Upper lobe of left lung (tissue), 6 donors: ENCODE measurements at regions not wholly inside any gene's neighbourhood (a gene's known extent, or its start where the extent isn't known, plus 50 kb on each side); places are given as distances from the start of the nearest gene placed in this dataset.

Experiments used
- ATAC-seq, 2 donors: fragments of 200-7000 bp; cut with Tn5 transposase; one replicate each; pipeline ENCODE4 v1.9.1; 2022; ENCODE audit warnings: mild to moderate bottlenecking in 2 of 2, moderate library complexity in 2 of 2; ENCODE audit not compliant: low FRiP score in 2 of 2
- DNase-seq, 2 donors: peaks; one replicate each; pipeline ENCODE4 v3.0.0-alpha.2; 2019 to 2020
- H3K27ac ChIP-seq, 4 donors: fragments of 200-600 bp; sonication (generic); one replicate each; pipeline ENCODE4 v1.5.1; 2016 to 2019
- H3K27me3 ChIP-seq, 4 donors: fragments of 200-600 bp; sonication (generic); one replicate each; pipeline ENCODE4 v1.5.1; 2017 to 2019
- H3K36me3 ChIP-seq, 4 donors: fragments of 200-600 bp; sonication (generic); one replicate each; pipeline ENCODE4 v1.5.1; 2016 to 2019
- H3K4me1 ChIP-seq, 4 donors: fragments of 200-600 bp; sonication (generic); one replicate each; pipeline ENCODE4 v1.5.1; 2018 to 2019
- H3K4me3 ChIP-seq, 4 donors: fragments of 200-600 bp; sonication (generic); one replicate each; pipeline ENCODE4 v1.5.1; 2017 to 2019; ENCODE audit warnings: mild to moderate bottlenecking in 2 of 4, moderate library complexity in 1 of 4
- H3K9me3 ChIP-seq, 4 donors: fragments of 200-600 bp; sonication (generic); one replicate each; pipeline ENCODE4 v1.5.1; 2018 to 2019
- CTCF ChIP-seq, 6 experiments: fragments of 450-650 bp in 4 of 6; fragments of 200-600 bp in 2 of 6; sonication (generic) in 2 of 6; IDR thresholded peaks; one replicate each; pipeline ENCODE4 v1.5.1; 2016 to 2019; ENCODE audit warnings: antibody characterized with exemption in 6 of 6
- EP300 ChIP-seq, 4 donors: sonication (generic); formaldehyde crosslinking; IDR thresholded peaks; one replicate each; pipeline ENCODE4 v1.5.1; 2017; ENCODE audit warnings: antibody characterized with exemption in 4 of 4, control low read depth in 2 of 4
- POLR2A ChIP-seq, 4 donors: fragments of 450-650 bp; IDR thresholded peaks; one replicate each; pipeline ENCODE4 v1.5.1; 2016 to 2017; ENCODE audit warnings: antibody characterized with exemption in 4 of 4, mild to moderate bottlenecking in 2 of 4
- POLR2AphosphoS5 ChIP-seq, 2 donors: sonication (generic); formaldehyde crosslinking; IDR thresholded peaks; one replicate each; pipeline ENCODE4 v1.5.1; 2017; ENCODE audit warnings: antibody characterized with exemption in 2 of 2
- WGBS, 2 donors: methylation state at CpG; one replicate each; pipeline ENCODE4 v1.1.5; 2017 to 2018; 5-methylcytosine and 5-hydroxymethylcytosine counted together
- donor health status: DM: no; HTN: no; CAD: no; lungs with moderate emphysema.
- donor health status: DM: no; HTN: yes; CAD: no; lungs with severe emphysema.

- DNase-seq (no peak), ATAC-seq (no peak)
- Histone ChIP-seq H3K4me3 (no peak overlapping the region), H3K27ac (no peak overlapping the region), H3K36me3 (no peaks in the 10 kb centered on the region), H3K4me1 (no peaks in the 10 kb centered on the region), H3K27me3 (no peaks in the 10 kb centered on the region), H3K9me3 (no peaks in the 10 kb centered on the region)
- WGBS, 2 donors, result 81 to 87% methylated on average over 6 of the region's 6 CpGs
- no peak for TF ChIP-seq CTCF (IDR thresholded peaks at IDR 0.05)
- TF ChIP-seq POLR2AphosphoS5 (IDR thresholded peaks at IDR 0.05), result no peak
- no peak for TF ChIP-seq EP300 (IDR thresholded peaks at IDR 0.05)
- TF ChIP-seq POLR2A (IDR thresholded peaks at IDR 0.05), result no peak
Measured at GRCh38 chr13:63209330-63210017, 1793.8 kb upstream of the PCDH20 start.

- no peak overlapping the region for H3K4me3 ChIP-seq
- TF ChIP-seq CTCF (IDR thresholded peaks at IDR 0.05) (no peak), POLR2A (IDR thresholded peaks at IDR 0.05) (no peak), POLR2AphosphoS5 (IDR thresholded peaks at IDR 0.05) (no peak), EP300 (IDR thresholded peaks at IDR 0.05) (no peak)
- DNase-seq (no peak), ATAC-seq (no peak)
- H3K36me3 ChIP-seq, result no peaks in the 10 kb centered on the region
- H3K4me1 ChIP-seq, result no peaks in the 10 kb centered on the region
- H3K9me3 ChIP-seq, result no peaks in the 10 kb centered on the region
- H3K27ac ChIP-seq, result no peak overlapping the region
- no peaks in the 10 kb centered on the region for H3K27me3 ChIP-seq
- WGBS, 2 donors, result 62 to 65% methylated on average over 3 of the region's 3 CpGs
Measured at GRCh38 chr13:63208826-63209225, 1793.2 kb upstream of the PCDH20 start.

- Histone ChIP-seq H3K27me3 (no peaks in the 10 kb centered on the region), H3K4me1 (no peaks in the 10 kb centered on the region), H3K4me3 (no peak overlapping the region), H3K9me3 (no peaks in the 10 kb centered on the region), H3K27ac (no peak overlapping the region), H3K36me3 (no peaks in the 10 kb centered on the region)
- no peak for TF ChIP-seq CTCF (IDR thresholded peaks at IDR 0.05)
- TF ChIP-seq EP300 (IDR thresholded peaks at IDR 0.05), result no peak
- no peak for TF ChIP-seq POLR2A (IDR thresholded peaks at IDR 0.05)
- TF ChIP-seq POLR2AphosphoS5 (IDR thresholded peaks at IDR 0.05), result no peak
- no peak for DNase-seq
- no peak for ATAC-seq
- 84 to 90% methylated on average over 1 of the region's 1 CpG for WGBS, 2 donors
Measured at GRCh38 chr13:63206461-63206860, 1790.8 kb upstream of the PCDH20 start.

GRCh38 chr13:63201493-63201892 lies 1785.8 kb upstream of the PCDH20 start:
- Histone ChIP-seq H3K27ac (no peak overlapping the region), H3K4me3 (no peak overlapping the region), H3K4me1 (no peaks in the 10 kb centered on the region), H3K36me3 (no peaks in the 10 kb centered on the region), H3K9me3 (no peaks in the 10 kb centered on the region), H3K27me3 (no peaks in the 10 kb centered on the region)
- no peak for TF ChIP-seq CTCF (IDR thresholded peaks at IDR 0.05)
- TF ChIP-seq EP300 (IDR thresholded peaks at IDR 0.05), result no peak
- no peak for TF ChIP-seq POLR2A (IDR thresholded peaks at IDR 0.05)
- TF ChIP-seq POLR2AphosphoS5 (IDR thresholded peaks at IDR 0.05), result no peak
- DNase-seq (no peak), ATAC-seq (no peak)
- WGBS, 2 donors, result 98 to 100% methylated on average over 1 of the region's 1 CpG

GRCh38 chr13:63199508-63199907 lies 1783.9 kb upstream of the PCDH20 start:
- Histone ChIP-seq H3K27me3 (no peaks in the 10 kb centered on the region), H3K4me1 (no peaks in the 10 kb centered on the region), H3K27ac (no peak overlapping the region), H3K9me3 (no peaks in the 10 kb centered on the region), H3K4me3 (no peak overlapping the region), H3K36me3 (no peaks in the 10 kb centered on the region)
- no peak for ATAC-seq
- DNase-seq, result no peak
- no peak for TF ChIP-seq POLR2AphosphoS5 (IDR thresholded peaks at IDR 0.05)
